ENCODE measurements at regions not wholly inside any gene's neighbourhood (a gene's known extent, or its start where the extent isn't known, plus 50 kb on each side); places are given as distances from the start of the nearest gene placed in this dataset.

DNA sequence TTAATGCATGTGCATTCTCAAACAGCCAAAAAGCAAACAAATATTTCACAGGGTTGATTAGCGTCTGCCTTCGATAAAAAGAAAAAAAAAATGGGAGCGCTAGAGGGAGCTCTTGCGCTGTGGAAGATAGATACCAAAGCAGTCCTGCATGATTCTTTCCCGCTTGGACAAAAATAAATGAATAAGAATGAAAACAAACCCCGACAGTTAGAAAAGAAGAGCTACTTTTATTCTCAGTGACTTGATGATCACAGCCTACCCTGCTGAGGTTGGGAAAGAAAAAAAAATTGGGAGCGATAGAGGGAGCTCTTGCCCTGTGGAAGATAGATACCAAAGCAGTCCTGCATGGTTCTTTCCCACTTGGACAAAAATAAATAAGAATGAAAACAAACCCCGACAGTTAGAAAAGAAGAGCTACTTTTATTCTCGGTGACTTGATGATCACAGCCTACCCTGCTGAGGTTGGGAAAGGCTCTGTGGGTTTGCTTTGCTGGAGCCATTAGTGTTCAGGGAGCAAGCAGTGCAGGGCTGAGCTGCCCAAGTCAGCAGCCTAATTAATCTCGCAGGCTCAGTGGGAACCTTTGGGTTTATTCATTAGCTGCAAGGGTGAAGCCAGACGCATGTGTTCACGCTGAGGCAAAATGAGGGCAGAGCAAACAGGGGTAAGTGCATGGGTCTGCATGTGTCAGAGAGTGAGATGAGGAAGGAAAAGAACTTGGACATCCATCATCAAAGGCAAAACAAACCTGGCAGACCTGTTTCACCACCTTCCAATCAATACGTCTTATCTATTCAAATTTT, 249.3 kb upstream of the PRKX start:
- TF ChIP-seq, protein P1, sequence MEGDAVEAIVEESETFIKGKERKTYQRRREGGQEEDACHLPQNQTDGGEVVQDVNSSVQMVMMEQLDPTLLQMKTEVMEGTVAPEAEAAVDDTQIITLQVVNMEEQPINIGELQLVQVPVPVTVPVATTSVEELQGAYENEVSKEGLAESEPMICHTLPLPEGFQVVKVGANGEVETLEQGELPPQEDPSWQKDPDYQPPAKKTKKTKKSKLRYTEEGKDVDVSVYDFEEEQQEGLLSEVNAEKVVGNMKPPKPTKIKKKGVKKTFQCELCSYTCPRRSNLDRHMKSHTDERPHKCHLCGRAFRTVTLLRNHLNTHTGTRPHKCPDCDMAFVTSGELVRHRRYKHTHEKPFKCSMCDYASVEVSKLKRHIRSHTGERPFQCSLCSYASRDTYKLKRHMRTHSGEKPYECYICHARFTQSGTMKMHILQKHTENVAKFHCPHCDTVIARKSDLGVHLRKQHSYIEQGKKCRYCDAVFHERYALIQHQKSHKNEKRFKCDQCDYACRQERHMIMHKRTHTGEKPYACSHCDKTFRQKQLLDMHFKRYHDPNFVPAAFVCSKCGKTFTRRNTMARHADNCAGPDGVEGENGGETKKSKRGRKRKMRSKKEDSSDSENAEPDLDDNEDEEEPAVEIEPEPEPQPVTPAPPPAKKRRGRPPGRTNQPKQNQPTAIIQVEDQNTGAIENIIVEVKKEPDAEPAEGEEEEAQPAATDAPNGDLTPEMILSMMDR (IDR thresholded peaks at IDR 0.05) = peak in 2 of 4 experiments; percentile 9 to 23
- TF ChIP-seq POLR2A (IDR thresholded peaks at IDR 0.05) = no peak
